GM10248 (cell line): ENCODE measurements at regions not wholly inside any gene's neighbourhood (a gene's known extent, or its start where the extent isn't known, plus 50 kb on each side); places are given as distances from the start of the nearest gene placed in this dataset.

Source experiments
- CTCF ChIA-PET: fragments of 300-600 bp; sonication (Branson Sonifier 250); formaldehyde crosslinking; extraction: SDS; loops from one replicate; lab custom pipeline; 2021; ENCODE audit warnings: antibody characterized with exemption; lab: Yijun Ruan, JAX
- POLR2A ChIA-PET: fragments of 350-650 bp; sonication (Branson Sonifier 250); formaldehyde crosslinking; extraction: SDS; loops from one replicate; lab custom pipeline; 2020; ENCODE audit warnings: antibody characterized with exemption; lab: Yijun Ruan, JAX
- DNase-seq: peaks from one replicate; pipeline ENCODE4 v3.0.0; 2012; ENCODE audit errors: extremely low spot score
- CTCF ChIP-seq: IDR thresholded peaks from 2 replicates; pipeline ENCODE4 v1.5.1; 2012; ENCODE audit warnings: mild to moderate bottlenecking, low read depth; ENCODE audit errors: extremely low read depth, missing control alignments, control extremely low read depth

- TF ChIP-seq CTCF, result no peak
- POLR2A ChIA-PET, result no interaction called here
- no peak for DNase-seq
- CTCF ChIA-PET, result interaction anchor here (0.7 to 1.6 kb wide), 3 partner anchors 9 to 646 kb away, joined by 3 read pairs; no protein-coding TSS in a partner anchor
Observed at GRCh38 chr14:71208702-71209357, 301.6 kb downstream of the PCNX1 start.

GRCh38 chr14:71209888-71210287 lies 302.6 kb downstream of the PCNX1 start:
- POLR2A ChIA-PET, result no interaction called here
- CTCF ChIA-PET, result interaction anchor here (1.2 to 1.3 kb wide), 2 partner anchors 8 to 543 kb away, joined by 3 to 4 read pairs; no protein-coding TSS in a partner anchor

GRCh38 chr14:71212093-71212492 lies 304.8 kb downstream of the PCNX1 start:
- ChIA-PET POLR2A (no interaction called here), CTCF (interaction anchor here (2.0 to 2.4 kb wide), 3 partner anchors 9 to 91 kb away, joined by 4 to 10 read pairs (median 7); no protein-coding TSS in a partner anchor)
- no peak for TF ChIP-seq CTCF
- DNase-seq, result no peak

More at GRCh38 chr14:71209888-71210287, 302.6 kb downstream of the PCNX1 start:
- DNase-seq, result no peak
- no peak for TF ChIP-seq CTCF

- DNase-seq, result no peak
- ChIA-PET POLR2A (no interaction called here), CTCF (interaction anchor here (2.0 to 2.4 kb wide), 3 partner anchors 10 to 90 kb away, joined by 4 to 10 read pairs (median 7); no protein-coding TSS in a partner anchor)
- TF ChIP-seq CTCF, result no peak
Observed at GRCh38 chr14:71212683-71213107, 305.4 kb downstream of the PCNX1 start.

GRCh38 chr14:71214241-71214640 lies 307.0 kb downstream of the PCNX1 start:
- TF ChIP-seq CTCF, result no peak
- CTCF ChIA-PET, result interaction anchor here (0.9 to 2.4 kb wide), 5 partner anchors 11 to 890 kb away, joined by 3 to 10 read pairs (median 3); no protein-coding TSS in a partner anchor
- POLR2A ChIA-PET, result no interaction called here
- DNase-seq, result no peak

GRCh38 chr14:71220462-71220861 lies 313.2 kb downstream of the PCNX1 start:
- no peak for DNase-seq
- TF ChIP-seq CTCF, result no peak
- CTCF ChIA-PET, result interaction anchor here (1.2 kb wide), 1 partner anchor 19 kb away, joined by 3 read pairs; no protein-coding TSS in a partner anchor
- POLR2A ChIA-PET, result no interaction called here
